MM.1S (cell line): ENCODE measurements at regions not wholly inside any gene's neighbourhood (a gene's known extent, or its start where the extent isn't known, plus 50 kb on each side); places are given as distances from the start of the nearest gene placed in this dataset.
"Not testable (repeated sequence)": the region's sequence is repeated elsewhere in the genome, so short reads cannot be mapped to it uniquely, and the experiment has no call there.

Experiments used
- EZH2 ChIP-seq: fragments of 300-600 bp; sonication (generic); optimal IDR thresholded peaks from 2 replicates; pipeline ENCODE3; 2017; ENCODE audit warnings: low read depth, mild to moderate bottlenecking, antibody characterized with exemption, low read length, mixed read lengths
- TF ChIP-seq, protein P1 (sequence below): fragments of 300-600 bp; sonication (generic); IDR thresholded peaks from 2 replicates; pipeline ENCODE4 v1.5.1; 2016; ENCODE audit warnings: antibody characterized with exemption, low read length, mixed read lengths

DNA sequence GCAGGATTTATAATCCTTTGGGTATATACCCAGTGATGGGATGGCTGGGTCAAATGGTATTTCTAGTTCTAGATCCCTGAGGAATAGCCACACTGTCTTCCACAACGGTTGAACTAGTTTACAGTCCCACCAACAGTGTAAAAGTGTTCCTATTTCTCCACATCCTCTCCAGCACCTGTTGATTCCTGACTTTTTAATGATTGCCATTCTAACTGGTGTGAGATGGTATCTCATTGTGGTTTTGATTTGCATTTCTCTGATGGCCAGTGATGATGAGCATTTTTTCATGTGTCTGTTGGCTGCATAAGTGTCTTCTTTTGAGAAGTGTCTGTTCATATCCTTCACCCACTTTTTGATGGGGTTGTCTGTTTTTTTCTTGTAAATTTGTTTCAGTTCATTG lies 82.8 kb upstream of the AMOT start:
- TF ChIP-seq, protein P1, sequence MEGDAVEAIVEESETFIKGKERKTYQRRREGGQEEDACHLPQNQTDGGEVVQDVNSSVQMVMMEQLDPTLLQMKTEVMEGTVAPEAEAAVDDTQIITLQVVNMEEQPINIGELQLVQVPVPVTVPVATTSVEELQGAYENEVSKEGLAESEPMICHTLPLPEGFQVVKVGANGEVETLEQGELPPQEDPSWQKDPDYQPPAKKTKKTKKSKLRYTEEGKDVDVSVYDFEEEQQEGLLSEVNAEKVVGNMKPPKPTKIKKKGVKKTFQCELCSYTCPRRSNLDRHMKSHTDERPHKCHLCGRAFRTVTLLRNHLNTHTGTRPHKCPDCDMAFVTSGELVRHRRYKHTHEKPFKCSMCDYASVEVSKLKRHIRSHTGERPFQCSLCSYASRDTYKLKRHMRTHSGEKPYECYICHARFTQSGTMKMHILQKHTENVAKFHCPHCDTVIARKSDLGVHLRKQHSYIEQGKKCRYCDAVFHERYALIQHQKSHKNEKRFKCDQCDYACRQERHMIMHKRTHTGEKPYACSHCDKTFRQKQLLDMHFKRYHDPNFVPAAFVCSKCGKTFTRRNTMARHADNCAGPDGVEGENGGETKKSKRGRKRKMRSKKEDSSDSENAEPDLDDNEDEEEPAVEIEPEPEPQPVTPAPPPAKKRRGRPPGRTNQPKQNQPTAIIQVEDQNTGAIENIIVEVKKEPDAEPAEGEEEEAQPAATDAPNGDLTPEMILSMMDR = not testable (repeated sequence)
- TF ChIP-seq EZH2 = not testable (repeated sequence)
